Heart left ventricle (tissue), 16 donors: ENCODE measurements at regions not wholly inside any gene's neighbourhood (a gene's known extent, or its start where the extent isn't known, plus 50 kb on each side); places are given as distances from the start of the nearest gene placed in this dataset.
A peak's percentile ranks its signal among the peaks of the same experiment; 100 is the strongest.

Source experiments
- ATAC-seq, 4 donors: fragments of 200-7000 bp; cut with Tn5 transposase; one replicate each; pipeline ENCODE4 v1.9.1; 2020 to 2022; ENCODE audit warnings: moderate library complexity in 4 of 4, mild to moderate bottlenecking in 3 of 4, moderate number of reproducible peaks in 1 of 4
- DNase-seq, 5 donors: peaks; one replicate each; pipeline ENCODE4 v3.0.0-alpha.2; 2020
- H3K27ac ChIP-seq, 12 donors: fragments of 200-600 bp; sonication (generic) in 4 of 12; one replicate each; pipeline versions ENCODE4 v1.5.0 to v1.8.0; 2016 to 2022; ENCODE audit warnings: mild to moderate bottlenecking in 2 of 12
- H3K27me3 ChIP-seq, 9 donors: fragments of 200-600 bp; sonication (generic) in 2 of 9; one replicate each; pipeline versions ENCODE4 v1.5.1 to v1.8.0; 2016 to 2022; ENCODE audit warnings: mild to moderate bottlenecking in 3 of 9
- H3K36me3 ChIP-seq, 9 donors: fragments of 200-600 bp; sonication (generic) in 2 of 9; one replicate each; pipeline versions ENCODE4 v1.5.0 to v1.8.0; 2018 to 2022; ENCODE audit warnings: mild to moderate bottlenecking in 2 of 9
- H3K4me1 ChIP-seq, 12 donors: fragments of 200-600 bp; sonication (generic) in 4 of 12; one replicate each; pipeline versions ENCODE4 v1.5.0 to v1.8.0; 2016 to 2022; ENCODE audit warnings: mild to moderate bottlenecking in 3 of 12
- H3K4me3 ChIP-seq, 12 donors: fragments of 200-600 bp; sonication (generic) in 4 of 12; one replicate each; pipeline versions ENCODE4 v1.5.0 to v1.8.0; 2017 to 2022; ENCODE audit warnings: mild to moderate bottlenecking in 9 of 12, moderate library complexity in 4 of 12
- H3K9me3 ChIP-seq, 12 donors: fragments of 200-600 bp; sonication (generic) in 4 of 12; one replicate each; pipeline versions ENCODE4 v1.5.0 to v1.8.0; 2016 to 2022; ENCODE audit warnings: mild to moderate bottlenecking in 1 of 12
- POLR2A ChIP-seq, 2 donors: fragments of 450-650 bp; IDR thresholded peaks; one replicate each; pipeline ENCODE4 v1.6.1; 2017; ENCODE audit warnings: antibody characterized with exemption in 2 of 2, mild to moderate bottlenecking in 2 of 2, moderate library complexity in 2 of 2
- WGBS, 4 donors: extraction: QIAGEN DNeasy Blood & Tissue Kit in 2 of 4; methylation state at CpG; one replicate each; pipeline versions ENCODE4 v1.1.5 to v1.1.7; 2013 to 2018; 5-methylcytosine and 5-hydroxymethylcytosine counted together
- intact Hi-C, 10 donors: fragments of 100-400 bp; cut with DNase I; formaldehyde crosslinking; loops; one replicate each; pipeline versions ENCODE4 v1.11.1 to v1.14.2; 2022
- TF ChIP-seq, protein P1 (sequence below), 12 donors: fragments of 200-600 bp; sonication (generic) in 4 of 12; IDR thresholded peaks; one replicate each; pipeline versions ENCODE4 v1.5.0 to v1.8.0; 2018 to 2022; ENCODE audit warnings: antibody characterized with exemption in 12 of 12, mild to moderate bottlenecking in 5 of 12
- donor health status: ischemic (EF 13 %, LVEDD 7.1; RV severe dilation, severe dysfunction).
- donor health status: healthy with polysubstance abuse.
- donor health status: DM: no; HTN: yes; CAD: no.
- donor health status: DM: no; HTN: no; CAD: no.
- donor health status: ischemic (EF 25% LVEDD 6.9; RV normal size, moderate dysfunction).
- donor health status: ischemic (EF 25% LVEDD 5.7; RV mildly dilated, moderate dysfunction).
- donor health status: healthy.
- donor health status: DM: yes; HTN: yes; CAD: no.
- donor health status: ischemic (EF 35%, LVEDD 5.7; RV mildly dilated, moderate dysfunction).
- donor health status: nonischemic (EF 11% LVEDD 7.7; RV severe dilation, severe dysfunction).
- donor health status: DM: yes; HTN: yes; CAD: no.
- donor health status: PGD.
- donor health status: ischemic (EF 29% LVEDD 5.4; RV normal size, mild dysfunction).
- donor health status: nonischemic (EF 23%, LVEDD 6.1; RV moderate dilation, normal function).

GRCh38 chr13:31427151-31428100, 227.7 kb downstream of the B3GLCT start:
- WGBS, 4 donors, result 50 to 62% (median 57%) methylated on average over 4 of the region's 4 CpGs
- intact Hi-C loops, result loop anchor here in 6 of 10 donors (5.0 to 10.0 kb wide), 4 partner anchors 223 to 315 kb away; partner anchors contain the start of gene B3GLCT (in 2 of the 6)
- Histone ChIP-seq H3K27me3 (no peaks in the 10 kb centered on the region), H3K27ac (no peak overlapping the region), H3K4me1 (peaks cover 0 to 7% (median 0%) of the 10 kb centered on the region in 12 donors), H3K9me3 (no peaks in the 10 kb centered on the region), H3K4me3 (no peak overlapping the region), H3K36me3 (no peaks in the 10 kb centered on the region)
- ATAC-seq, result no peak
- DNase-seq, result no peak
- TF ChIP-seq, protein P1, sequence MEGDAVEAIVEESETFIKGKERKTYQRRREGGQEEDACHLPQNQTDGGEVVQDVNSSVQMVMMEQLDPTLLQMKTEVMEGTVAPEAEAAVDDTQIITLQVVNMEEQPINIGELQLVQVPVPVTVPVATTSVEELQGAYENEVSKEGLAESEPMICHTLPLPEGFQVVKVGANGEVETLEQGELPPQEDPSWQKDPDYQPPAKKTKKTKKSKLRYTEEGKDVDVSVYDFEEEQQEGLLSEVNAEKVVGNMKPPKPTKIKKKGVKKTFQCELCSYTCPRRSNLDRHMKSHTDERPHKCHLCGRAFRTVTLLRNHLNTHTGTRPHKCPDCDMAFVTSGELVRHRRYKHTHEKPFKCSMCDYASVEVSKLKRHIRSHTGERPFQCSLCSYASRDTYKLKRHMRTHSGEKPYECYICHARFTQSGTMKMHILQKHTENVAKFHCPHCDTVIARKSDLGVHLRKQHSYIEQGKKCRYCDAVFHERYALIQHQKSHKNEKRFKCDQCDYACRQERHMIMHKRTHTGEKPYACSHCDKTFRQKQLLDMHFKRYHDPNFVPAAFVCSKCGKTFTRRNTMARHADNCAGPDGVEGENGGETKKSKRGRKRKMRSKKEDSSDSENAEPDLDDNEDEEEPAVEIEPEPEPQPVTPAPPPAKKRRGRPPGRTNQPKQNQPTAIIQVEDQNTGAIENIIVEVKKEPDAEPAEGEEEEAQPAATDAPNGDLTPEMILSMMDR (IDR thresholded peaks at IDR 0.05), result no peak
- TF ChIP-seq POLR2A (IDR thresholded peaks at IDR 0.05), result no peak

DNA sequence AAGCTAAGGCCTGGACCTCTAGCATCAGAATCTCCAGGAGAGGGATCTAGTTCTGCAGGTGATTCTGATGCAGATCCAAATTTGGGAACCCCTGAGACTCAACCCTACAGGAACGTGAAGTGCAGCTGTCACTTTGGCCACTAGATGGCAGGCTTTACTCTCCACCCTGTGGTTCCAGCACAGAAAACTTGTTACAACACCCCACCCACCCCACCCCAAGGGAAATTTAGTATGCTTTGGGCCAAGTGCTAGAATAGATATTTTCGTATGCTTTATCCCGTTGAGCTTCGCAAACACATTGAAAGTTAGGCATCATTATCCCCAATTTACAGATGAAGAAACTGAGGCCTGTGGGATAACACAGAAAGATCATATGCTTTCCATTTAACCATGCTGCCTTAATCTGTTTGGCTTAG, 232.0 kb downstream of the B3GLCT start:
- peak in 4 of 5 donors; percentile 34 to 51 (median 40) for DNase-seq
- Histone ChIP-seq H3K9me3 (no peaks in the 10 kb centered on the region), H3K27me3 (no peaks in the 10 kb centered on the region), H3K4me3 (no peak overlapping the region), H3K36me3 (no peaks in the 10 kb centered on the region), H3K4me1 (no peaks in the 10 kb centered on the region), H3K27ac (no peak overlapping the region)
- TF ChIP-seq, protein P1 (IDR thresholded peaks at IDR 0.05), result peak; percentile 79 to 90 (median 86)
- TF ChIP-seq POLR2A (IDR thresholded peaks at IDR 0.05), result no peak
- intact Hi-C loops, result loop anchor here in 9 of 10 donors (1.0 to 10.0 kb wide), 8 partner anchors 103 to 366 kb away; no protein-coding TSS in a partner anchor
- WGBS, 4 donors, result 17 to 40% (median 29%) methylated on average over 4 of the region's 4 CpGs
- peak in 3 of 4 donors; percentile 47 to 72 (median 62) for ATAC-seq

- H3K4me1 ChIP-seq, result no peaks in the 10 kb centered on the region
- DNase-seq (no peak), ATAC-seq (no peak)
- no peak for TF ChIP-seq POLR2A (IDR thresholded peaks at IDR 0.05)
- TF ChIP-seq, protein P1 (IDR thresholded peaks at IDR 0.05), result no peak
- no peak overlapping the region for H3K27ac ChIP-seq
- 68 to 83% (median 74%) methylated on average over 1 of the region's 1 CpG for WGBS, 4 donors
- H3K4me3 ChIP-seq, result no peak overlapping the region
- H3K27me3 ChIP-seq, result peaks cover 0 to 10% (median 0%) of the 10 kb centered on the region in 9 donors
- intact Hi-C loops, result loop anchor here in 6 of 10 donors (2.0 to 10.0 kb wide), 5 partner anchors 102 to 364 kb away; no protein-coding TSS in a partner anchor
- H3K36me3 ChIP-seq, result no peaks in the 10 kb centered on the region
- H3K9me3 ChIP-seq, result no peaks in the 10 kb centered on the region
These were observed 233.4 kb downstream of the B3GLCT start for GRCh38 chr13:31433207-31433606.

DNA sequence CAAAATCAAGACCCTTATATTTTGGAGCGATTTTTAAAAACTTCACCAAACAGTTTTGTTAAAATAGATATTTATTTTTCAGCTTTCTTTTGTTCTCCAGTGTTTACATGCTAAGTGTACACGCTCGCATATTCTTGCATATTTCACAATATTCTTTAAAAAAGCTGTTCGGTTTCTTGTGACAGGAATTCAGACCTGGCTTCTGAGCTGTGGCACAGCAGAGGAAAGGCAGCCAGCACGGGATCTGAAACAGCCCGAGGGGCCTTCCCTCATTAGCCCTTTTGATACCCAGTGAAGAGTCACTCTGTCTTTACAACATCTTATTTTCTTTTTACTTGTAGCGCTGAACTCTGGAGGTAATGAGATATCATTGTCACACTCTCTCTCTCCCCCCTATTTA, 234.0 kb downstream of the B3GLCT start:
- no peak for TF ChIP-seq POLR2A (IDR thresholded peaks at IDR 0.05)
- TF ChIP-seq, protein P1 (IDR thresholded peaks at IDR 0.05), result no peak
- H3K4me3 ChIP-seq, result no peak overlapping the region
- no peaks in the 10 kb centered on the region for H3K9me3 ChIP-seq
- H3K36me3 ChIP-seq, result no peaks in the 10 kb centered on the region
- DNase-seq, result no peak
- 68 to 91% (median 90%) methylated on average over 7 of the region's 7 CpGs for WGBS, 4 donors
- no peak for ATAC-seq
- H3K4me1 ChIP-seq, result no peaks in the 10 kb centered on the region
- H3K27me3 ChIP-seq, result peaks cover 0 to 10% (median 0%) of the 10 kb centered on the region in 9 donors
- intact Hi-C loops, result loop anchor here in 6 of 10 donors (2.0 to 10.0 kb wide), 5 partner anchors 101 to 364 kb away; no protein-coding TSS in a partner anchor
- no peak overlapping the region for H3K27ac ChIP-seq
